Hepatic stellate cell (primary cell): ENCODE measurements at regions not wholly inside any gene's neighbourhood (a gene's known extent, or its start where the extent isn't known, plus 50 kb on each side); places are given as distances from the start of the nearest gene placed in this dataset.

Experiments used
- DNase-seq: peaks from one replicate; pipeline ENCODE4 v3.0.0; 2011; ENCODE audit warnings: low spot score

GRCh38 chr16:72313903-72314302 is 141.9 kb upstream of the PMFBP1 start:
- DNase-seq = no peak

- DNase-seq = no peak
Measured at GRCh38 chr16:72312828-72313227, 140.9 kb upstream of the PMFBP1 start.

GRCh38 chr16:72311426-72311825 is 139.5 kb upstream of the PMFBP1 start:
- no peak for DNase-seq

GRCh38 chr16:72309001-72309400 is 137.0 kb upstream of the PMFBP1 start:
- DNase-seq = no peak

- DNase-seq = no peak
Measured at GRCh38 chr16:72308396-72308795, 136.4 kb upstream of the PMFBP1 start.

- DNase-seq = no peak
Measured at GRCh38 chr16:72302332-72302731, 130.4 kb upstream of the PMFBP1 start.

- no peak for DNase-seq
Measured at GRCh38 chr16:72301523-72302236, 129.7 kb upstream of the PMFBP1 start.

- no peak for DNase-seq
Measured at GRCh38 chr16:72300892-72301291, 128.9 kb upstream of the PMFBP1 start.

- DNase-seq = no peak
Measured at GRCh38 chr16:72299684-72300243, 127.8 kb upstream of the PMFBP1 start.

- no peak for DNase-seq
Measured at GRCh38 chr16:72298961-72299360, 127.0 kb upstream of the PMFBP1 start.

- no peak for DNase-seq
Measured at GRCh38 chr16:72295914-72296313, 124.0 kb upstream of the PMFBP1 start.

- DNase-seq = peak; percentile 27
Measured at GRCh38 chr16:72291531-72291981, 119.6 kb upstream of the PMFBP1 start.

- DNase-seq = no peak
Measured at GRCh38 chr16:72291121-72291520, 119.2 kb upstream of the PMFBP1 start.

- no peak for DNase-seq
Measured at GRCh38 chr16:72287649-72288048, 115.7 kb upstream of the PMFBP1 start.

- no peak for DNase-seq
Measured at GRCh38 chr16:72286936-72287620, 115.1 kb upstream of the PMFBP1 start.

GRCh38 chr16:72285728-72286127 is 113.8 kb upstream of the PMFBP1 start:
- no peak for DNase-seq

GRCh38 chr16:72285324-72285723 is 113.4 kb upstream of the PMFBP1 start:
- DNase-seq = no peak

GRCh38 chr16:72284042-72284789 is 112.3 kb upstream of the PMFBP1 start:
- no peak for DNase-seq

GRCh38 chr16:72282362-72282761 is 110.4 kb upstream of the PMFBP1 start:
- DNase-seq = no peak

GRCh38 chr16:72278301-72278700 is 106.3 kb upstream of the PMFBP1 start:
- no peak for DNase-seq

- DNase-seq = no peak
Measured at GRCh38 chr16:72277749-72278148, 105.8 kb upstream of the PMFBP1 start.

- DNase-seq = no peak
Measured at GRCh38 chr16:72271699-72272240, 99.8 kb upstream of the PMFBP1 start.
